SK-N-SH (cell line): ENCODE measurements at regions not wholly inside any gene's neighbourhood (a gene's known extent, or its start where the extent isn't known, plus 50 kb on each side); places are given as distances from the start of the nearest gene placed in this dataset.

Source experiments
- CHD2 ChIP-seq: fragments of 150-350 bp; IDR thresholded peaks from 2 replicates; pipeline ENCODE4 v1.6.1; 2018; ENCODE audit warnings: low read length; ENCODE audit not compliant: partially characterized antibody
- CTCF ChIP-seq: fragments of 200-600 bp; sonication (generic); IDR thresholded peaks from 2 replicates; pipeline ENCODE4 v1.6.1; 2017; ENCODE audit warnings: antibody characterized with exemption, mild to moderate bottlenecking, moderate library complexity
- EZH2phosphoT487 ChIP-seq: fragments of 200-600 bp; sonication (generic); IDR thresholded peaks from 2 replicates; pipeline ENCODE4 v1.6.1; 2017; ENCODE audit warnings: low read depth, mixed run types, mild to moderate bottlenecking, antibody characterized with exemption, moderate library complexity, borderline replicate concordance
- FOXM1 ChIP-seq: IDR thresholded peaks from 2 replicates; pipeline ENCODE4 v1.4.0; 2012; ENCODE audit warnings: low read depth, mild to moderate bottlenecking
- MAX ChIP-seq: IDR thresholded peaks from 2 replicates; pipeline ENCODE4 v1.4.0; 2012; ENCODE audit warnings: low read depth
- MEF2A ChIP-seq: IDR thresholded peaks from 2 replicates; pipeline ENCODE4 v1.4.0; 2012; ENCODE audit warnings: low read depth, borderline replicate concordance
- MXI1 ChIP-seq: IDR thresholded peaks from 2 replicates; pipeline ENCODE4 v1.6.1; 2012; ENCODE audit warnings: mild to moderate bottlenecking, low read depth, low read length, improper control_type of control experiment
- NRF1 ChIP-seq: IDR thresholded peaks from 2 replicates; pipeline ENCODE4 v1.6.1; 2012; ENCODE audit warnings: low read depth, mild to moderate bottlenecking, low read length
- POLR2AphosphoS5 ChIP-seq: IDR thresholded peaks from 2 replicates; pipeline ENCODE4 v1.6.1; 2012; ENCODE audit warnings: low read depth, low read length
- RAD21 ChIP-seq: IDR thresholded peaks from 2 replicates; pipeline ENCODE4 v1.6.1; 2012; ENCODE audit warnings: mild to moderate bottlenecking, low read length
- RFX5 ChIP-seq: IDR thresholded peaks from 2 replicates; pipeline ENCODE4 v1.6.1; 2012; ENCODE audit warnings: mild to moderate bottlenecking, improper control_type of control experiment, low read length
- SMC3 ChIP-seq: IDR thresholded peaks from 2 replicates; pipeline ENCODE4 v1.6.1; 2012; ENCODE audit warnings: low read depth, low read length, improper control_type of control experiment
- ZBTB33 ChIP-seq: IDR thresholded peaks from 2 replicates; pipeline ENCODE4 v1.4.0; 2012; ENCODE audit warnings: low read depth, borderline replicate concordance

- TF ChIP-seq CTCF: no peak
- TF ChIP-seq EZH2phosphoT487: no peak
- no peak for TF ChIP-seq CHD2
- no peak for TF ChIP-seq SMC3
- no peak for TF ChIP-seq POLR2AphosphoS5
- TF ChIP-seq ZBTB33: no peak
- no peak for TF ChIP-seq MXI1
- TF ChIP-seq RFX5: no peak
- no peak for TF ChIP-seq RAD21
- no peak for TF ChIP-seq FOXM1
- TF ChIP-seq MEF2A: no peak
- TF ChIP-seq MAX: no peak
- no peak for TF ChIP-seq NRF1
Measured at GRCh38 chr16:65499566-65499965, 377.7 kb upstream of the CDH11 start.
